ENCODE measurements at regions not wholly inside any gene's neighbourhood (a gene's known extent, or its start where the extent isn't known, plus 50 kb on each side); places are given as distances from the start of the nearest gene placed in this dataset.

- Histone ChIP-seq H3K79me2 (no peaks in the 10 kb centered on the region), H3K9me2 (replicated peaks; ENCODE audit: insufficient read depth) (no peaks in the 10 kb centered on the region), H3K9me3 (ENCODE audit: low read depth) (no peaks in the 10 kb centered on the region), H3K4me1 (ENCODE audit: insufficient read depth) (peaks cover 4% of the 10 kb centered on the region), H3K4me2 (no peak overlapping the region), H3K4me3 (no peak overlapping the region), H2AFZ (no peak overlapping the region), H3K36me3 (replicated peaks; ENCODE audit: insufficient read depth, low read depth) (no peaks in the 10 kb centered on the region), H3K27ac (no peak overlapping the region), H4K20me1 (ENCODE audit: insufficient read depth, poor library complexity, severe bottlenecking) (peaks cover 3% of the 10 kb centered on the region), H3K27me3 (no peaks in the 10 kb centered on the region)
- DNase-seq (ENCODE audit: low spot score), result no peak
- TF ChIP-seq EZH2phosphoT487 (IDR thresholded peaks at IDR 0.05; ENCODE audit: low read depth, severe bottlenecking, unreplicated experiment) (no peak), EZH2 (IDR thresholded peaks at IDR 0.05; ENCODE audit: borderline replicate concordance) (no peak), CTCF (IDR thresholded peaks at IDR 0.05; ENCODE audit: poor library complexity) (no peak)
- 79% methylated on average over 12 of the region's 12 CpGs for WGBS (ENCODE audit: low lambda C conversion rate, missing lambda C conversion rate)
Measured at GRCh38 chr16:85258166-85258565, 145.9 kb upstream of the CIBAR2 start.

GRCh38 chr16:85258629-85259028 lies 146.4 kb upstream of the CIBAR2 start:
- no peaks in the 10 kb centered on the region for H3K9me2 ChIP-seq (replicated peaks; ENCODE audit: insufficient read depth)
- no peak overlapping the region for H3K4me3 ChIP-seq
- no peak overlapping the region for H3K4me2 ChIP-seq
- H3K36me3 ChIP-seq (replicated peaks; ENCODE audit: insufficient read depth, low read depth), result no peaks in the 10 kb centered on the region
- no peaks in the 10 kb centered on the region for H3K27me3 ChIP-seq
- TF ChIP-seq EZH2phosphoT487 (IDR thresholded peaks at IDR 0.05; ENCODE audit: low read depth, severe bottlenecking, unreplicated experiment) (no peak), EZH2 (IDR thresholded peaks at IDR 0.05; ENCODE audit: borderline replicate concordance) (no peak), CTCF (IDR thresholded peaks at IDR 0.05; ENCODE audit: poor library complexity) (no peak)
- peaks cover 4% of the 10 kb centered on the region for H3K4me1 ChIP-seq (ENCODE audit: insufficient read depth)
- H3K9me3 ChIP-seq (ENCODE audit: low read depth), result no peaks in the 10 kb centered on the region
- no peaks in the 10 kb centered on the region for H4K20me1 ChIP-seq (ENCODE audit: insufficient read depth, poor library complexity, severe bottlenecking)
- 63% methylated on average over 8 of the region's 18 CpGs for WGBS (ENCODE audit: low lambda C conversion rate, missing lambda C conversion rate)
- no peak for DNase-seq (ENCODE audit: low spot score)
- H2AFZ ChIP-seq, result no peak overlapping the region
- H3K27ac ChIP-seq, result no peak overlapping the region
- no peaks in the 10 kb centered on the region for H3K79me2 ChIP-seq

GRCh38 chr16:85259115-85259831 lies 147.0 kb upstream of the CIBAR2 start:
- H3K4me3 ChIP-seq, result no peak overlapping the region
- H3K27ac ChIP-seq, result no peak overlapping the region
- no peak overlapping the region for H3K4me2 ChIP-seq
- TF ChIP-seq EZH2phosphoT487 (IDR thresholded peaks at IDR 0.05; ENCODE audit: low read depth, severe bottlenecking, unreplicated experiment) (no peak), EZH2 (IDR thresholded peaks at IDR 0.05; ENCODE audit: borderline replicate concordance) (no peak), CTCF (IDR thresholded peaks at IDR 0.05; ENCODE audit: poor library complexity) (no peak)
- no peaks in the 10 kb centered on the region for H4K20me1 ChIP-seq (ENCODE audit: insufficient read depth, poor library complexity, severe bottlenecking)
- H3K36me3 ChIP-seq (replicated peaks; ENCODE audit: insufficient read depth, low read depth), result no peaks in the 10 kb centered on the region
- H2AFZ ChIP-seq, result no peak overlapping the region
- peaks cover 4% of the 10 kb centered on the region for H3K4me1 ChIP-seq (ENCODE audit: insufficient read depth)
- H3K79me2 ChIP-seq, result no peaks in the 10 kb centered on the region
- H3K9me3 ChIP-seq (ENCODE audit: low read depth), result no peaks in the 10 kb centered on the region
- no peak for DNase-seq (ENCODE audit: low spot score)
- no peaks in the 10 kb centered on the region for H3K27me3 ChIP-seq
- H3K9me2 ChIP-seq (replicated peaks; ENCODE audit: insufficient read depth), result no peaks in the 10 kb centered on the region
- 89% methylated on average over 19 of the region's 19 CpGs for WGBS (ENCODE audit: low lambda C conversion rate, missing lambda C conversion rate)

All from hepatocyte (in vitro differentiated cells).